H4 (cell line): ENCODE measurements at regions not wholly inside any gene's neighbourhood (a gene's known extent, or its start where the extent isn't known, plus 50 kb on each side); places are given as distances from the start of the nearest gene placed in this dataset.
"Not testable (repeated sequence)": the region's sequence is repeated elsewhere in the genome, so short reads cannot be mapped to it uniquely, and the experiment has no call there.

ENCODE experiments used
- DNase-seq: peaks from one replicate; pipeline ENCODE4 v3.0.0-alpha.2; 2015; ENCODE audit warnings: low spot score

- DNase-seq = not testable (repeated sequence)
Measured at GRCh38 chr1:149157409-149157808, 54.1 kb upstream of the NBPF9 start.

- not testable (repeated sequence) for DNase-seq
Measured at GRCh38 chr1:149158308-149158707, 55.0 kb upstream of the NBPF9 start.

GRCh38 chr1:149163063-149163444 is 59.7 kb upstream of the NBPF9 start:
- DNase-seq = not testable (repeated sequence)

GRCh38 chr1:149174765-149175164 is 71.4 kb upstream of the NBPF9 start:
- DNase-seq = not testable (repeated sequence)

- not testable (repeated sequence) for DNase-seq
Measured at GRCh38 chr1:149175812-149176211, 72.5 kb upstream of the NBPF9 start.

GRCh38 chr1:149176453-149177316 is 73.3 kb upstream of the NBPF9 start:
- DNase-seq = peak; percentile 6

GRCh38 chr1:149190742-149191141 is 87.4 kb upstream of the NBPF9 start:
- DNase-seq = not testable (repeated sequence)

GRCh38 chr1:149196651-149197050 is 93.3 kb upstream of the NBPF9 start:
- peak; percentile 2 for DNase-seq

GRCh38 chr1:149200567-149200966 is 97.2 kb upstream of the NBPF9 start:
- DNase-seq = peak; percentile 1

GRCh38 chr1:149202283-149202682 is 98.9 kb upstream of the NBPF9 start:
- DNase-seq = not testable (repeated sequence)

GRCh38 chr1:149204396-149204795 is 101.0 kb upstream of the NBPF9 start:
- not testable (repeated sequence) for DNase-seq

- not testable (repeated sequence) for DNase-seq
Measured at GRCh38 chr1:149208836-149209235, 105.5 kb upstream of the NBPF9 start.

- DNase-seq = not testable (repeated sequence)
Measured at GRCh38 chr1:149211757-149212420, 108.5 kb upstream of the NBPF9 start.

GRCh38 chr1:149212946-149213345 is 109.6 kb upstream of the NBPF9 start:
- not testable (repeated sequence) for DNase-seq

- not testable (repeated sequence) for DNase-seq
Measured at GRCh38 chr1:149213673-149214072, 110.3 kb upstream of the NBPF9 start.

GRCh38 chr1:149218080-149218988 is 115.0 kb upstream of the NBPF9 start:
- not testable (repeated sequence) for DNase-seq

- DNase-seq = not testable (repeated sequence)
Measured at GRCh38 chr1:149219539-149219938, 116.2 kb upstream of the NBPF9 start.

GRCh38 chr1:149220463-149221074 is 117.2 kb upstream of the NBPF9 start:
- DNase-seq = not testable (repeated sequence)

- DNase-seq = not testable (repeated sequence)
Measured at GRCh38 chr1:149227933-149228665, 124.7 kb upstream of the NBPF9 start.
